Retinal pigment epithelial cell (primary cell): ENCODE measurements at regions not wholly inside any gene's neighbourhood (a gene's known extent, or its start where the extent isn't known, plus 50 kb on each side); places are given as distances from the start of the nearest gene placed in this dataset.

Source experiments
- DNase-seq: peaks from one replicate; pipeline ENCODE4 v3.0.0-alpha.2; 2010; ENCODE audit warnings: low read depth
- H3K4me3 ChIP-seq: 2 replicates; pipeline ENCODE4 v1.5.1; 2011; ENCODE audit warnings: mild to moderate bottlenecking, low read length, control low read depth, moderate library complexity
- CTCF ChIP-seq: conservative IDR thresholded peaks from 2 replicates; pipeline ENCODE4 v1.5.1; 2011; ENCODE audit warnings: low read depth, low read length, control low read depth, inconsistent platforms

- no peak for DNase-seq
- H3K4me3 ChIP-seq, result no peak overlapping the region
- TF ChIP-seq CTCF, result no peak
Observed at GRCh38 chr3:17928502-17929145, 186.2 kb upstream of the TBC1D5 start.

GRCh38 chr3:17927036-17927435, 184.6 kb upstream of the TBC1D5 start:
- TF ChIP-seq CTCF, result no peak
- no peak overlapping the region for H3K4me3 ChIP-seq
- DNase-seq, result no peak

GRCh38 chr3:17915341-17915740, 172.9 kb upstream of the TBC1D5 start:
- no peak for DNase-seq
- TF ChIP-seq CTCF, result no peak

GRCh38 chr3:17913359-17913758, 170.9 kb upstream of the TBC1D5 start:
- no peak for TF ChIP-seq CTCF
- no peak for DNase-seq
- no peak overlapping the region for H3K4me3 ChIP-seq

More at GRCh38 chr3:17915341-17915740, 172.9 kb upstream of the TBC1D5 start:
- H3K4me3 ChIP-seq, result no peak overlapping the region

- no peak for TF ChIP-seq CTCF
- no peak for DNase-seq
- no peak overlapping the region for H3K4me3 ChIP-seq
Observed at GRCh38 chr3:17911986-17912760, 169.7 kb upstream of the TBC1D5 start.

GRCh38 chr3:17910922-17911321, 168.5 kb upstream of the TBC1D5 start:
- TF ChIP-seq CTCF, result no peak
- no peak overlapping the region for H3K4me3 ChIP-seq
- no peak for DNase-seq

- TF ChIP-seq CTCF, result no peak
- no peak for DNase-seq
Observed at GRCh38 chr3:17909714-17910113, 167.3 kb upstream of the TBC1D5 start.

More at GRCh38 chr3:17909714-17910113, 167.3 kb upstream of the TBC1D5 start:
- H3K4me3 ChIP-seq, result no peak overlapping the region
